Colonic mucosa (tissue), 4 donors: ENCODE measurements at regions not wholly inside any gene's neighbourhood (a gene's known extent, or its start where the extent isn't known, plus 50 kb on each side); places are given as distances from the start of the nearest gene placed in this dataset.

Experiments used
- DNase-seq: peaks from one replicate; pipeline ENCODE4 v3.0.0-alpha.2; 2020
- H3K27ac ChIP-seq: fragments of 200-600 bp; one replicate; pipeline ENCODE4 v1.8.0; 2021
- H3K27me3 ChIP-seq: fragments of 200-600 bp; one replicate; pipeline ENCODE4 v1.8.0; 2021
- H3K36me3 ChIP-seq: fragments of 200-600 bp; one replicate; pipeline ENCODE4 v1.8.0; 2021
- H3K4me1 ChIP-seq: fragments of 200-600 bp; one replicate; pipeline ENCODE4 v1.8.0; 2021; ENCODE audit warnings: mild to moderate bottlenecking
- H3K4me3 ChIP-seq: fragments of 200-600 bp; one replicate; pipeline ENCODE4 v1.8.0; 2021
- H3K9ac ChIP-seq, 2 donors: one replicate each; pipeline ENCODE4 v1.7.0; 2013; ENCODE audit warnings: control low read depth in 2 of 2, low read depth in 2 of 2, low read length in 2 of 2
- H3K9me3 ChIP-seq: fragments of 200-600 bp; one replicate; pipeline ENCODE4 v1.8.0; 2021
- CTCF ChIP-seq: fragments of 200-600 bp; IDR thresholded peaks from one replicate; pipeline ENCODE4 v1.8.0; 2022; ENCODE audit warnings: antibody characterized with exemption, mild to moderate bottlenecking
- intact Hi-C: fragments of 100-400 bp; cut with DNase I; formaldehyde crosslinking; loops from one replicate; pipeline ENCODE4 v1.14.1; 2022
- donor health status: healthy.
- donor health status: DM: no; HTN: no; CAD: no.
- donor health status: DM: no; HTN: no; CAD: no.

GRCh38 chr1:87927391-87928280 is 599.0 kb downstream of the LMO4 start:
- no peaks in the 10 kb centered on the region for H3K36me3 ChIP-seq
- no peak for TF ChIP-seq CTCF
- DNase-seq, result no peak
- H3K4me1 ChIP-seq, result no peaks in the 10 kb centered on the region
- H3K9ac ChIP-seq, result no peak overlapping the region
- H3K27ac ChIP-seq, result no peak overlapping the region
- no peaks in the 10 kb centered on the region for H3K27me3 ChIP-seq
- intact Hi-C loops, result no loop called here
- H3K9me3 ChIP-seq, result no peaks in the 10 kb centered on the region
- no peak overlapping the region for H3K4me3 ChIP-seq

GRCh38 chr1:87928623-87929022 is 599.9 kb downstream of the LMO4 start:
- intact Hi-C loops, result no loop called here
- DNase-seq, result no peak
- Histone ChIP-seq H3K36me3 (no peaks in the 10 kb centered on the region), H3K4me3 (no peak overlapping the region), H3K27ac (no peak overlapping the region), H3K9me3 (no peaks in the 10 kb centered on the region), H3K27me3 (no peaks in the 10 kb centered on the region), H3K9ac (no peak overlapping the region), H3K4me1 (no peaks in the 10 kb centered on the region)
- no peak for TF ChIP-seq CTCF

GRCh38 chr1:87929906-87930305 is 601.2 kb downstream of the LMO4 start:
- no peak for DNase-seq
- Histone ChIP-seq H3K9me3 (no peaks in the 10 kb centered on the region), H3K36me3 (no peaks in the 10 kb centered on the region), H3K4me1 (no peaks in the 10 kb centered on the region), H3K27ac (no peak overlapping the region), H3K9ac (no peak overlapping the region), H3K27me3 (no peaks in the 10 kb centered on the region), H3K4me3 (no peak overlapping the region)
- intact Hi-C loops, result no loop called here
- no peak for TF ChIP-seq CTCF

GRCh38 chr1:87930796-87931195 is 602.1 kb downstream of the LMO4 start:
- Histone ChIP-seq H3K9ac (no peak overlapping the region), H3K4me3 (no peak overlapping the region), H3K27me3 (no peaks in the 10 kb centered on the region), H3K9me3 (no peaks in the 10 kb centered on the region), H3K27ac (no peak overlapping the region), H3K4me1 (no peaks in the 10 kb centered on the region), H3K36me3 (no peaks in the 10 kb centered on the region)
- TF ChIP-seq CTCF, result no peak
- no peak for DNase-seq
- intact Hi-C loops, result no loop called here

GRCh38 chr1:87933171-87933570 is 604.5 kb downstream of the LMO4 start:
- Histone ChIP-seq H3K9ac (no peak overlapping the region), H3K4me1 (no peaks in the 10 kb centered on the region), H3K36me3 (no peaks in the 10 kb centered on the region), H3K27ac (no peak overlapping the region), H3K4me3 (no peak overlapping the region), H3K9me3 (no peaks in the 10 kb centered on the region), H3K27me3 (no peaks in the 10 kb centered on the region)
- intact Hi-C loops, result no loop called here
- TF ChIP-seq CTCF, result no peak
- DNase-seq, result no peak
